HS-5 (cell line): ENCODE measurements at regions not wholly inside any gene's neighbourhood (a gene's known extent, or its start where the extent isn't known, plus 50 kb on each side); places are given as distances from the start of the nearest gene placed in this dataset.

Experiments
- DNase-seq: peaks from one replicate; pipeline ENCODE4 v3.0.0-alpha.2; 2012; ENCODE audit warnings: low read depth

GRCh38 chr19:46911456-46911855 is 50.7 kb downstream of the ARHGAP35 start:
- no peak for DNase-seq

GRCh38 chr19:46913198-46913851 is 52.5 kb downstream of the ARHGAP35 start:
- DNase-seq: no peak

GRCh38 chr19:46913852-46914430 is 53.1 kb downstream of the ARHGAP35 start:
- no peak for DNase-seq

- no peak for DNase-seq
Observed at GRCh38 chr19:46915386-46915785, 54.6 kb downstream of the ARHGAP35 start.

DNA sequence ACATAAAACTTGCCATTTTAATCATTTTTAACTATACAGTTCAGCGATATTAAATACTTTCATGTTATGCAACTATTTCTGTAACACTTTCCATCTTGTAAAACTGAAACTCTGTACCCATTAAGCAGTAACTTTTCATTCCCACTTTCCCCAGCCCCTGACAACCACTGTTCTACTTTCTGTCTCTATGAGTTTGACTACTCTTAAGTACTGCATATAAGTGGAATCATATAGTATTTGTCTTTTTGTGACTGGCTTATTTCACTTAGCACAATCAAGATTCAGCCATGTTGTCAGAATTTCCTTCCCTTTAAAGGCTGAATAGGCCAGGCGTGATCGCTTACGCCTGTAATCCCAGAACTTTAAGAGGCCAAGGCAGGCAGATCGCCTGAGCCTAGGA is 56.2 kb downstream of the ARHGAP35 start:
- DNase-seq: no peak

DNA sequence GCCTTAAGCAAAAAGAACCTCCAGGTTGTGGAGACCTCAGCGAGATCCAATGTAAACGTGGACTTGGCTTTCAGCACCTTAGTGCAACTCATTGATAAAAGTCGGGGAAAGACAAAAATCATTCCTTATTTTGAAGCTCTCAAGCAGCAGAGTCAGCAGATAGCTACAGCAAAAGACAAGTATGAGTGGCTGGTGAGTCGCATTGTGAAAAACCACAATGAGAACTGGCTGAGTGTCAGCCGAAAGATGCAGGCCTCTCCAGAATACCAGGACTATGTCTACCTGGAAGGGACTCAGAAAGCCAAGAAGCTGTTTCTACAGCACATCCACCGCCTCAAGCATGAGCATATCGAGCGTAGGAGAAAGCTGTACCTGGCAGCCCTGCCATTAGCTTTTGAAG is 58.5 kb downstream of the ARHGAP35 start:
- no peak for DNase-seq

- DNase-seq: no peak
Observed at GRCh38 chr19:46920362-46920761, 59.6 kb downstream of the ARHGAP35 start.

DNA sequence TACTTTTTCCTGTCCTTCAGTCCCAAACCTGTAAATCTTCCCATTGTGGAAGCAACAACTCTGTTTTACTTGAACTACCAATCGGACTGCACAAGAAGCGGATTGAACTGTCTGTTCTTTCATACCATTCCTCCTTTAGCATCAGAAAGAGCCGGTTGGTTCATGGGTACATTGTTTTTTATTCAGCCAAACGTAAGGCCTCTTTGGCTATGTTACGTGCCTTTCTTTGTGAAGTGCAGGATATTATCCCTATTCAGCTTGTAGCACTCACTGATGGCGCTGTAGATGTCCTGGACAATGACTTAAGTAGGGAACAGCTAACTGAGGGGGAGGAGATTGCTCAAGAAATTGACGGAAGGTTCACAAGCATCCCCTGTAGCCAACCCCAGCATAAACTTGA is 60.3 kb downstream of the ARHGAP35 start:
- DNase-seq: no peak

DNA sequence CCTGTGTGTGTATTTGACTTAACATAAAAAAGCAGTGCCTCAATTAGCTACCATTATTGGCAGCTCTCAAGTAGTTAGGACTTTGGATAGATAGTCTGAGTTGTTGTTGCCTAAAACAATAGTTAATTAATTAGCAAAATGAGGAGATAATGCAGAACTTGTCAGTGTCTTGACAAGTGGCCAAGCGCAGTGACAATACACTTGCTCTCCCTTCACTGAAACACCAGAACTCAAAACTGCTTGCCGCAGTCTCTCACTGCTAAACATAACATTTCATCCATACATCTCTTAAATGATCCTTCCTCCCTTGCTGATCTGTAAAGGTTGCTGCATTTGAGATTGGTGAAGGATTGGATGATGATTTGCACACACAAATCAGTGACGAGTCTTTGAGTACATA is 61.7 kb downstream of the ARHGAP35 start:
- no peak for DNase-seq

DNA sequence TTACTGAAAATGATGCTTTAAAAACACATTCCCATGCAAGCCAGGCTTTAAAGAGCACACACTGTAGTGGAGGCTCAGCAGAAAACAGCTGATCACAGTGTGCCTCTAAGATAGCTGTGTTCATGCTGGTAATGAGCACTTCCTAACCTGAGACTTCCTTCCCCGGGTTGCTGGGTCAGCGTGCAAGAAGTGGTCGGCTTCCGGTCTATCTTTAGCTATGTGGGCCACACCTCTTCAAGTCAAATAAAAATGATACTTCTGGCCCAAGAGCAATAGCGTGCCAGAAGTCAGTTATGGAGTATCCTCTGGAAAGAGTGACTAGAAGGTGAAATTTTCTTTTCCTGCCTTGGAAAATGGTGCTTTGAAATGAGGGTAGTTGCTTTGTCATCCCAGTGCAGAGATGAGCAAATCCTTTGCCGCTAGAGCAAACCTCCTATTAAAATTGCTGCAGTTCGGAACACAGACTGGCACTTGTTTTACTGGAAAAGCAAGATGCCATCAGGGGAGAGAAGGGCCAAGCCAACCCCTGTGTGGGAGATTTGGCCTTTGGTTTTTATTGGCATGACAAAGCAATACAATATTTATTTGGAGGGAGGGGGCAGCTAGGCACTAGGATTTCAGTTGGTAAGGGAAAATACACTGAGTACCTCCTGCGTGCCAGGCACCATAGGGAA is 64.2 kb downstream of the ARHGAP35 start:
- no peak for DNase-seq

DNA sequence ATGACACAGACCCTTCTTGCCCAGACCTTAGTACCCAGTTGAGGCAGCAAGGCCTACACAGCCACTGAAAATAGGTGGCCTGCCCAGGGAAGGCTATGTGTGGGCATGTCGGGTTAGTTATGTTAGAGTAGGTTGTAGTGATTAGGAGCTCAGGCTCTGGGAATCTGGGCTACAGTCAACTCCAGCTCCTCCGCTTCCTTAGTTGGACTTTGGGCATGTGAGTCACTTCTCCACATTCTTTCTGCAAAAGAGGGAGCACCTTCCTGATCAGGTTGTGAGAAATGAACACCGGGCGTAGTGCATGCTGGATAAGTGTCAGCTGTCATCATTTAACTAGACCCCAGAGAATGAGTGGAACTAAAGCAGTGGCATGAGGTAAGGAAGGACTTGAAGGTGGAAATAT is 64.8 kb downstream of the ARHGAP35 start:
- no peak for DNase-seq

- DNase-seq: no peak
Observed at GRCh38 chr19:46926170-46927071, 65.6 kb downstream of the ARHGAP35 start.

- no peak for DNase-seq
Observed at GRCh38 chr19:46927106-46927505, 66.3 kb downstream of the ARHGAP35 start.

GRCh38 chr19:46927893-46928292 is 67.1 kb downstream of the ARHGAP35 start:
- no peak for DNase-seq

DNA sequence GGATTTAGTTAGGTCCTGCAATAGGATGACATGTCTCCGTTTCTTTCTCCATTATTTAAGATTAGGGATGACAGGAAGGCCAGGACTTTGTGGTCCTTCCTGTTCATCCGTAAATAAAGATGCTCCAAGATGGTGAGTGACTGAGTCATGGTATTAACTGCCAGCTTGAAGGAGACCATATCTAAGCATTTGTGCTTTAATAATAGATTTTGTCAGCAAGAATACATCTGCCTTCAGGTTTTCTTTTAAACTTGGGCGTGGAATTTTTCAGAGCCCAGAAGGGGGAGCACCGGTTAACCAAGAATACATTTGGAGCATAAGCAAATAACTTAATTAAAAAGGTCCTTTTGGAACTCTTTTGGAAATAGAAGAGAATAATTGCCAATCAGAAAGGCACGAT is 68.2 kb downstream of the ARHGAP35 start:
- no peak for DNase-seq

GRCh38 chr19:46931202-46931601 is 70.4 kb downstream of the ARHGAP35 start:
- no peak for DNase-seq

DNA sequence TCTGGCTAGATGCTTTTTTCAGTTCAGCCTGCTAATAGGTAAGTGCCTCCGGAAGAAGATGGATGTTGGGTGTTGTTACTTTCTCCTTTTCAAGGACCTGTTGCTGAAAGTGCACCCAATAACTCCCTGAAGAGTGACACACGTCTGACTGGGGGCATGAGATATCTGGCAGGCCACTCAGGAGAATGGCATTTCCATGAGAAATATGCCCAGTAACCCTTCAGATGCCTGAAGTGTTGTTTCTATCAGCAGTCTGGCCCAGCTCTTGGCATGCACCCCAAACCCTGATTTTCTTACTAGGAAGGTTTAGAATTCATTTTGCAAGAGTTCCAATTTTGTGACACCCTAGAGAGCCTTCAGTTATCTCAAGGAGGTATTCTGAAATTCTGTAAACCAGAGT is 71.5 kb downstream of the ARHGAP35 start:
- peak; percentile 64 for DNase-seq

GRCh38 chr19:46935066-46935663 is 74.4 kb downstream of the ARHGAP35 start:
- DNase-seq: no peak

DNA sequence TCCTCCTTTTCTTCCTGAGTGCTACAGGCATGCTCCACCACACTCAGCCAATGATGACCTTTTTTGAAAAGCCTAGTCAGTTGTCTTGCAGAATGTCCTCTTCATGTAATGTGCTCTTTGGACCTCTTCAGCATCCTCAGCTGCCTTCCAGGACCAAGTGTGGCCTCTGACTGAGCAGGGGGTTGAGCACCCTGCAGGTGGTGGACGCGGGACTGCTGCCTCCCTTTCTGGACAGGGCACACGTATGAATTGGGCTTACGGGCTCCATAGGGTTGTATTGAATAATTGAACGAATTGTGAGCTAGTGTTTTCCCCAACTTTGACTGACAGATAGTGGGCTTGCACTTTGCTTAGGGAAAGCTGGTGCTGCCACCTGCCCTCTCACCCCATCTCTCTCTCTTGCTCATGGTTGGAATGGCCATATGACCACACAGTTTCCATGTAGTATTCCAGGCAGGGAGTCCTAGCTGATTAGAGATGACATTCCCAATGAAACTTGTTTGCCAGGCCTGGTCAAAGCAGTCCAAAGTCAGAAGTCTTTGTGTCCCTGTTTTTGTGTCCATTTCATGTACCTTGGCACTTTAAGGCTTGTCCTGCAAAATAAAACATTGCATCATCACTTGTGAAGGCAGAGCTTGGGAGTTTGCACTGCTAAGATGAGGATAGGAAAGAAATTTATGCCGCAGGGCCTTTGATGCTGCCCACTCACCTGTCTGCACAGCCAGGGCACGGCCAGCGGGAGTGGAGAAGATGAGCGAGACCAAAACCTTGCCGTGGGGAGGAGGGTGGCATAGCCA is 76.3 kb upstream of the NPAS1 start:
- DNase-seq: no peak

DNA sequence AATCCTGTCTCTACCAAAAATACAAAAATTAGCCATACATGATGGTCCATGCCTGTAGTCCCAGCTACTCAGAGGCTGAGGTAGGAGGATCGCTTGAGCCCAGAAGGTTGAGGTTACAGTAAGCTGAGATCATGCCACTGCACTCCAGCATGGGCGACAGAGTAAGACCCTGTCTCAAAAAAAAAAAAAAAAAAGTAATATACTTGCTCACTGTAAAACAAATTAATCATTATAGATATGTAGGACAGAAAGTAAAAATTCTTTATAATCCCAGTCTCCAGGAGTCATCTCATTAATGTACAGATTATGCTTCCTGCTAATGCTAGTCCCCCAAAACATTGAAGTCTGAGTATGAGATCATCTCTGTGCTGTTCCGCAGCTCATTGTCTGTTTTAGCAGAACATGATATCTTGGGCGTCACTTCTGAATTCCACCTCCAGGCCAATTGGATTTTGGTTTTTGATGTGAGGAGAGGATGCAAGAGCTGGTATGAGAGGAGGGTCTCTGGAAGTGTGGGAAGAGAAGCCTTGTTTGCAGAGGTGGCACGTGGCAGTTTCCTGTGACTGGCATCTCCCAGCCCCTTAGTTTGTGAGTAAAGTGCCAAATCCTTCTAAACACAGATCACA is 75.4 kb upstream of the NPAS1 start:
- DNase-seq: no peak
